HG02885 (cell line): ENCODE measurements at regions not wholly inside any gene's neighbourhood (a gene's known extent, or its start where the extent isn't known, plus 50 kb on each side); places are given as distances from the start of the nearest gene placed in this dataset.
"Not testable (repeated sequence)": the region's sequence is repeated elsewhere in the genome, so short reads cannot be mapped to it uniquely, and the experiment has no call there.

Experiments used
- ATAC-seq: cut with Tn5 transposase; IDR thresholded peaks from one replicate; pipeline ENCODE4 v1.9.1; 2021; ENCODE audit warnings: mild to moderate bottlenecking; ENCODE audit not compliant: unreplicated experiment, poor library complexity

DNA sequence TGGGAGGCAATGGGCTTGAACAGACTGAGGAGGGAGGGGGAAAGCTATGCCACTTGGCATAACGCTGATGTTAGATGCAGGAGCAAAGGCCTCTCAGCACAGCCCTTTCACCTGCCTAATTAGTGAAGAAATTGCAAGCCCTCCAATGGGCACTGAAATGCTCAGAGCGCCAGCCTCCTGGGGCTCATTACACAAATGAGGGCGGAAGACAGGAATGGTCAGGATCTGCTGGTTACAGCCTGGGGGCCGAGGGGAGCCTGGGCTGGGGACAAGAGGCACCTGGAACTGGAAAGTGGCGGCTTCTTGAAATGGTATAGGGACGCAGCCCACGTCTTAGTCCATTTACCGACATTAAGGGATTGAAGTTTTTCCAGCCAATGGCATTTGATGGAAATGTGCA lies 50.2 kb upstream of the PLET1 start:
- ATAC-seq: no peak

DNA sequence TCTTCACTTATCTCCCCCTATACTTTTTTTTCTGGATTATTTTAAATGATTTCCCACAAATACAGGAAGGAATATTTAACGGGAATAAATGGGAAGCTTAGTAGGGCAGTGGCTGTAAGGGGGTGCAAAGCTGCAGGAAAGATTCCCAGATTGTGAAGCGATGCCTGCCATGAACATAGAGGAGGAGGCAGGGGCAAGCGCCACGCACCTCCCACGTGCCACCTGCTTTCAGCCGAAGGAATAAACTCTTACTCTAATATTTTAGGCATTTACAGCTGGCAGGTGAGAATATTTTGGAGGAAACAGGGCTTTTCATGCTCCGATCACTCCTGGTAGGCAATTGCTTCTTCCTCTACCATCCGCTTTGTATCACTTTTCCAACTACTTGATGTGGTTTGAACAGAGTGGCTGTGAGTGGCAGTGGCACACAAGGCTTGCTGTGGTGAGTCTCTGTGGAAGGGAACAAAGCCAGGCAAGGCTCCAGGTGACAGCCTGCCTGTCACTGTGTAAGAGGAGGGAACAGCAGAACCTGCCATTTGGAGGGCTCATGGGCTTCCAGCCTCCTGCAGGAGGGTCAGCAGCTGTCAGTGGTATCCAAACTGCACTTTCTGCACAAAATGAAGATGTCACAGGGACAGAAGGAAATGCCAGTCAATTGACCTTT lies 54.5 kb upstream of the PLET1 start:
- no peak for ATAC-seq

DNA sequence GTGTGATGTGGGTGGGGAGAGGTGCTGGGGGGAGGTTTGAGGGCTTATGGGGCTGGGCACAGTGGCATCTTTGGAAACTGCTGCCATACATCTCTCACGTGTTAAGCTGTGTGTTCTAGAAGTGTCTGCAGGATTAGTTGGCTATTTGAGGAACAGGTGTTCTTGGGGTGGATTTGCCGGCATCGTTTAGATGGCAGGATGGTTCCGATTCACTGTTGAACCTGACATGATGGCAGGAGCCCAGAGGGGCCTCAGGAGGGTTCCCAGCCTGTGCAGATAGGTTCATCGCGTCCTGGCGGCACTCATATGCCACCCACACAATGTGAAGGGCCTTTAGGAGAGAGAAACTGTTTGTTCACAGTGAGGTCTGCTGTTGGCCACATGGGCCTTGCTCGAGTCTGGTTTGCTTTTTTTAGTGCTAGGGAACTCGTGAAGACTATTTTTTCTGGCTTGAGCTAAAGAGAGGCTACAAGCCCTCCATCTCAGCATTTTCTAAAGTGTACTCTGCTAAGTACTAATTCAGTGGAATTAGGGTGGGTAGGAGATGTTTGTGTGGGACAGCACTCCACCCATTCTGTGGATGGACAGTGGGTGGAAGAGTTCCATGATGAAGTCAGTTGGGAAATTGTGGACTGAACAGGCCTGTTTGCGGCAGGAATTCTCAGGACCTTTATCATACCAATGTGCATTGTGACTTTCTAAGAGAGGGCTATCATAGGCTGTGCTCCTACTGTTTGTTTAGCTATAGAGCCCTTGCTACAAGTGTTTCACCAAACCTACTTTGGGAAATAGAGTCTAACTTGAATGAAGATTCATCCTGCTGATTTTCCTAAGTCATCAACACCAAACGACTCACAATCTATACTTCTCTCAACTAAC lies 55.4 kb upstream of the PLET1 start:
- ATAC-seq: no peak

DNA sequence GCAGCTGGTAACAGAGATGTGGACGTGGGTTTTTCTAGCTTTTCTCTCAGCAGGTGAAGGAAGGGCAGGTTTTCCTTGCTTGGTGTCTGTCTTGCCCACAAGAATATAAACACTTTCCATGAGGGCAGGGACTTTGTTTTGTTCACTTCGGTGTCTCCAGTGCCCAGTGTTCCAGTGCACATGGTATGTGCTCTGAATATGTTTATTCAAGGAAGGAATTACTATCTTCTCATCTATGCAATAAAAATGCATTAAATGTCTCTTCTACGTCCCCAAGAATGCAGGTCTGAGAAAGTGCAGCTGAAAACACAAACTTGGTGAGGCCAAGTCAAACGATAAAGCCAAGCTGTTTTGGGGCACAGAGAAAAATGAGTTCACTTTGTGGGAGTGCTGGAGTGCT lies 56.3 kb upstream of the PLET1 start:
- no peak for ATAC-seq

DNA sequence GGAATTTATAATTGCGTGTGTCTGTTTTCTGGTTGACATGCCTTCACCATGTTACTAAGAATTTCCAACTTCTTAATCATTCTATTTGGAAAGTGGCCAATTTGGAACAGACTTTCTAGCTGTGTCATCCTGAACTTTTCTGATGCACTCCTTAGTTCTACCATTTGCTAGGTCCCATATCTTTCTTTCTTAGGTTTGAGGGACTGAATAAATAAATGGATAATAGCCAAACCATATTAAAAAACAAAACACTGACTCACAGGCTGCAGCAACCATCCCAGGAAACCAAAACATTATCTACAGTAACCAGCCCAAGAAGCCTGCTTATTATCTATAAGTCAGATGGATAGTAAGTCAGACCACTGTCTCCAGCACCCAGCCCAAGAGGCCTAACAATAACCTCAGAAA lies 57.5 kb upstream of the PLET1 start:
- ATAC-seq: no peak

DNA sequence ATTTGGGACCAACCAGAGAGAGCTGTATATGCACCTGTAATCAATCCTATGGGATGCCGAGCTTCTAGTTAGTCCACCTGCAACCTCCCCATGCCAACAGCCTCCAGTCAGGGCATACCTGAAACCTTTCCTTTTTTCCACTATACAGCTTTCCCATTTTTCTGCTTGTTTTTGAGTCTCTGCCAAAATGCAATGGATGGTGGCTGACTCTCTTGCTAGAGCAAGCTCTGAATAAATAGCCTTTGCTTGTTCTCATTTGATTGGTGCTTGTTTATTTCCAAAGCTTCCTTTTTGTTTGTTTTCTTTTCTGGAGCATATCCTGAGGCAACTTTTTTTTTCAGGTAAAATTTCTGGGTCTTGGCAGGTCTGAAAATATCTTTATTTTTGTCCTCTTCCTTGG lies 58.0 kb upstream of the PLET1 start:
- ATAC-seq: no peak

DNA sequence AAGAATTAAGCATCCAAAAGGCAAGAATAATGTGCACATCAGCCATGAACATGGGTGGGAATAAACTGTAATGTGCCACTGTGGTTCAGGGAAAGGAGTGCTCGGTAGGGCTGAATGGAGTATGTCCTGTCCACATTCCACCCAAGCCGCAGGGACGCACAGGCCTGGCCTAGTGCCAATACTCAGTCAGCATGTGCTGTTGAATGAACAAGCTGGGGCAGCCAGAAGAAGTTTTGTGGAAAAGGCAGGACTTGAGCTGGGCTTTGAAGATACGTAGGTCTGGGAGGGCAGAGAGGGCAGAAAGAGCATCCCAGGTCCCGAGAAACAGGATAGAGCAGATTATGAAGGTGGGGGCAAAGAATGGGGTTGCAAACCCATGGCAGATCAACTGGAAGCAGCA lies 60.0 kb upstream of the PLET1 start:
- no peak for ATAC-seq

DNA sequence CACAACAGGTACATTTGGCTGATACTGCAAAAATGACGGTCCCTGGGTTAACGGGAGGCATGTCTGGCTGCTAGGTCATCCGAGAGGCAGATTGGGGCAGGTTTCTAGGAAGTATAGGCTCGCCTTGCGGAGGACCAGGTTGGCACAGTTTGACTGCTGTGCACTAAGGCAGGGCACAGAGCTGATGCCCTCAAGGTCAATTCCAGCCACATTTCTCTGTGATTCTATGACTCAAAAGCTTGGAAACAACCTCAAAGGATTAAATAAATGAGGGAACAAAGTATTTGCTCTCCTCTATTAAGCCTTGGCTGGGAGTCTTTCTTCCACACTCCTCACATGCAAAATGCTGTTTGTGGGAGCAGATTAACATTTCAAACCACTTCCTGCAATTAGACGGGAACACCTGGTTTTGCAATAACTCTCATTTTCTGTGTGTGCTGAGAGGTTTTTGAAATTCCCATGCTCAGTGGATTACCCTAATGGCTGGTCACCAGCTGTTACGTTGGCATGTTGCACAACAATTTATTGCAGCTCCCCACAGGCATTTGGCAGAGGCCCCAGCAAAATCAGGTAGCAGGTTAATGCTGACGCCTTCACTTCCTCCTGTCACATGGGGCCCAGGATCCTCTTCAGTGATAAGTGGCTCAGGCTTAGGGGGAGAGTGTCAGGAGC lies 61.0 kb upstream of the PLET1 start:
- ATAC-seq: no peak

DNA sequence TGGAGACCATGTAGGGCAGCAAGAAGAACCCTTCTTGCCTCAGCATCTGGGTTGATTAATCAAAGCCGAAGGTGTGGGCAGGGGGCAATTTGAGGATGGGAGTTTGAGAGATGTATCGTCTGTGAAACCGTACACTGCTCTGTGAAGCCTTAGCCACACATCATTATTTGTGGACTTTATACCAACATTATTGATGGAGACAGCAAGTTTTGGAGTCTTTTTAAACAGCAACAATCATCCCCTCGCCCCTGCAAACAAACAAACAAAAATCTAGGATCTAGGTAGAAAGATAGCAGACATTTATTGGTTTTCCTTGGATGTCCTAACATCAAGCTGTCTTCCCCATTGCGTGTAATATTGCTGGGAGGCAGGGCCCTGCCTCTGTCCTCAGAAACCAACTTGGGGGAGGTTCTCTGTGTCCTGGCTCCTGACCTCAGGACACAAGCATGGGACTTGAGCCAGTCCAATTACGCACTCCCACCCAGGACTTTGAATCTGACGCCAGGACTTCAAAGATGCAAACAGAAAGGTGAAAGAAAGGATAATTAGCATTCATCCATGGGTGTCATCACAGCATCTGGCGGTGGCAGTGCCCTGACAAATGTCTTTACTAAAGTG lies 61.6 kb upstream of the PLET1 start:
- no peak for ATAC-seq

DNA sequence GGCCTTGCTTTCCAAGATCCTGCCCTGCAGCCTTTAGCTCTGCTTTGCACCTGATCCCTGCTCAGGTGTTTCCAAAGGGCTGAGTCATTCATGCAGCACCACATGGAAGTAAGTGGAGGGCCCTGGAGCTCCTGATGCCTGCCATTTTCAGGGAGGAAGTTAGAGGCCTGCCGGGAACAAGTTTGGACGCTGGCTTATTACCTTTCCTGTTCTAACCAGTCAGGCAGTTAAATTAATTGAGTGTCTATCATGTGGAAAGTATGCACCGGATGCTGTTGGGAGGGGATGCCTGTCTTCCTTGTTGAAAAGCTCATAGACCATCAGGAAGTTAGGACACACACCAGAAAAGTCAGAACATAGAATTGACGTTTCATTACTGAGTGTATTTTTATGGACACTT lies 73.7 kb upstream of the PLET1 start:
- ATAC-seq: no peak

DNA sequence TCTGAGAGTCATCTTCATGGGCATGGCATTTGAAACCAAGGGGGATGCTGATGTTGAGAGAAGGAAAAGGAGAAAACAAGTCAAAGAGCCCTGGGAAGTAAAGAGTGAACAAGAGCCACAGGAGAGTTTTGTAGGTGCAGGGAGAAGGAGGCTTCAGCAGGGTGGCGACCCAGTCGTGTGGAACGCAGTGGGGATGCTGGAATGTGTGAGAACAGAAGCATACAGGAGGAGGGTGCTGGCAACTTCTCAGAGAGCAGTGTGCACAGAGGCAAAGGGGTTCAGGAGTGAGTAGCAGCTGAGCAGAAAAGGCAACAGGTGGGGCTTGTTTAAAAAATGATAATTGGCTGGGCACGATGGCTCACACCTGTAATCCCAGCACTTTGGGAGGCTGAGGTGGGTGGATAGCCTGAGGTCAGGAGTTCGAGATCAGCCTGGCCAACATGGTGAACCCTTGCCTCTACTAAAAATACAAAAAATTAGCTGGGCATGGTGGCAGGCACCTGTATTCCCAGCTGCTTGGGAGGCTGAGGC lies 75.8 kb upstream of the PLET1 start:
- ATAC-seq: no peak

DNA sequence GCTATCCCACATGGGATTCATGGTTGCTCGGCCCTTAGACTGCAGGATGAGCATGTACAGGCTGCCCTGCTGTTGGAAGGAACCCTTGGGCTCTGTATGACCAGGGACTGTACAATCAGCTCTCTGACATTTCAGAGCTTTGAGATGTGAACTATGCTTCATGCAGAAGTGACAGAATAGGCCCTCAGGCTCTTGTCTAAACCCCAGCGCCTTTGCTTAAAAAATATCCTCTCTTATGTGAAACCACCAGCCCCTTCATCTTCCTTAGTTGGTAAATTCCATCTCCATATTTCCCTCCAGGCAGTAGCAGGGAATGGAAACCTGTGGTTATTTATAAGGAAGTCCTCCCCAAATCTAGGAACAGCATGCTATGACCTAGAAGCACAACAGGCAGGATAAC lies 78.9 kb upstream of the PLET1 start:
- ATAC-seq: no peak

DNA sequence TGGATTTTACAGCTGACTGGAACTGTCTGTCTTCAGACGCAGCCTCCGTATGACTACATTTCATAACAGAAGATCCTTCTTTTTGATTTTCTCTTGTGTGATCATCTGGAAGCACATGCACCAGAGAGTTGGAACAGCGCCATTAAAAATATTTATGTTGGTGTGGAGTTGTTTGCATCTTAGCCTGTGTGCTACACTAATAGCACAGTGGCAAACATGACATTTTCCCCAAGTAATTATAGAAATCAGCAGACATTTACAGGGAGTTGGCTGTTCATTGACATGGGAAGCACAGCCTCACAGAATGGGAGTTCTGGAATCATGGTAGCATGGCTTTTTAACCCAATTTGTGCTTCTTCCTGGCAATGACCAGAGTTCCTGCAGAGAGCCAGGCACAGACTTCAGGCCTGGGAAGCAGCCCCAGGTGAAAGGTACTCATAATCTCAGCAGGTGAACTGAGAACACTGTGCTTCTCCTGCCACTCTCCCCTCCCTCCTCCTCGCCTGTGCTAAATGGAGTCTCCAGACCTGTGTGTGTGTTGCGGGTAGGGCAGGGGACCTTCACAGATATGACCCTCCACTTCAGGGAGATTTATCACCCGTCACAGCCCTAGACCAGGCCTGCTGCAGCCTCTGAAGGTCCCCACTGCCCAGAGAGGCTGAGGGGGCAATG lies 82.8 kb upstream of the PLET1 start:
- no peak for ATAC-seq

DNA sequence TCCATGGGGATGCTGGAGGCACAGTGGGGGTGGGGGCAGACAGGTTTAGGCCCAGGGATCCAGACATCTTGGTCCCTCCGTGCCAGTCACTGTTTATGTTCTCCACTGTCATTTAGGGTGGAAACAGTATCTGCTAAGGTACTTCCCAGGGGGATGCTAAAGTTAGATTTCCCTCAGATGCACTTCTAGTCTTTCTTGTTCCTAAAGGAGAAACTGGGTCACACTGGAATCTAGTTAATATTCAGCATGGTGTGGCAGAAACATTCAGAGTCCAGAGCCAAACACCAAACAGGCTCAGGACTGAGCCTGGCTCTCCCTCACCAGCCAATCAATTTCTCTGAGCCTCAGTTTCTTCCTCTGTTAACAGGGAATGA lies 83.4 kb upstream of the PLET1 start:
- ATAC-seq: no peak

DNA sequence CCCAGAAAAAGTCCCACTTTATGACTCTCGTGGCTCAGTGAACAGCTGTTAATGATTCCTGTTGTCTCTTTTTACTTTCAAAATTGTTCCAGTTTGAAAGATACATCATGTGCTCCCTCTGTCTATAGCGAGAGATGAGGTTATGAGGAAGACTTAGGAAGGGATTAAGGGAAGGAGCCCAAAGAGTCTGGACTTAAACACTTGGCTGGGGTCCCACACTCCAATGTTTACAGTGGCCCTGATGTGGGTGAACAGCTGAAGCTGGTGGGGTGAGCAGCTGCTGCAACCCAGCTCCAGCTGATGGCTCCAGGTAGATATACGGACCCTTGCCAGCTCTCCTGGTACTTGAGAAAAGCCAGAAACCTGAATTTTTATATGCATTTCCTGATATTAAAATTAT lies 84.5 kb upstream of the PLET1 start:
- no peak for ATAC-seq

DNA sequence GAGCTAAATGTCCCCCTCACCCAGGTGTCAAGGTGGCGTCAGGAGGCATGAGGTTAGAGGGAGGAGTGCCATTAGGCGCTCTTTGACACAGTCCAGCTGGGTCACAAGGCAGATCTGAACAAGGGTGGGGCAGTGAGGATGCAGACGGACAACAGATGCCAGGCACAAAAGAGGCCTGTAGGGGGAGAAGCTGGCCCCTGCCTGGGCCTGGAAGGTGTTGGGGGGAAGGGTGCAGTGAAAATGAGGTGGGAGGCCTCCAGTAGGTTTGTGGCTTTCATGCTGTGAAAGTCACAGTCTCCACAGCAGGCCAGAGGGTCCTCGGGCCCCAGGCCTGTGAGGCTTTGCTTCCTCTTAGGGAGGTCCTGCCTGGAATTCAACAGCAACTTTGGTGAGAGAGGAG lies 85.0 kb upstream of the PLET1 start:
- ATAC-seq: no peak

DNA sequence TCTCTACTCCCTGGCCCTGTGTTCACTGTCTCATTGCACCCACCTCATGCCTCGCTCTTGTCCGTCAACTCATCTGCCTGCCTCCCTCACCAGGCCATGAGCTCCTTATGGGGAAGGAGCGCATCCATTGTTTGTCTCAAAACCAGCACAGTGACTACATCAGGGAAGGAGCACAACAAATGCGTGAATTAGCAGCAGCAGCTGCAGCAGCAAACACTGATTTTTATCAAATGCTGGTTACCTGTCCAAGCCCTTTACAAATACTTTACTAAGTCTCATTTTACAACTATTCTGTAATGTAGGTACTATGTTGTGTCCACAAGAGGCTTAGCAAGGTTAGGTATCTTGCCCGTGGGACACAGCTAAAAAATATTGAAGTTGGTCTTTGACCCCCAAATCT lies 85.9 kb upstream of the PLET1 start:
- no peak for ATAC-seq

DNA sequence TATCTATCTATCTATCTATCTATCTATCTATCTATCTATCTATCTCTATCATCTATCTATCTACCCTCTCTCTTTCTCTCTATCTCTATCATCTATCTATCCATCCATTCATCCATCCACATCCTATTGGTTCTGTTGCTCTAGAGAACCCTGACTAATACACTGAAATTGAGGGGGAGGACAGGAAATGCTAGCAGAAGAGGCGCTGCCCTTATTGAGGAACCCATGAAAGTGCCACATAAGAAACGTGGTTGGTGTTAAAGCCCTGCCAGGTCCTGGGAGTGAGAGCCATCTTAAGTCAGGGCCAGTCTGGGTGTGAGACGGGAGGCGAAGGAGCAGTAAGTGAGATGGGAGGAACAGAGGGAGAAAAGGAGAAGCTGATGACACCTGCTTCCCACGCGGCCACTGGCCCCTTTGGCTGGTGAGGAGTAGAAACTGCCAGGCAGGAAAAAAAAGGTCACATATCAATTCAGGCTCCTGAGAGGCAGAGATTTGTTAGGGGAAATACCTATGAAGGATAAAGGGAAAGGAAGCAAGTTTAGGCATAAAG lies 87.9 kb upstream of the PLET1 start:
- ATAC-seq: no peak

DNA sequence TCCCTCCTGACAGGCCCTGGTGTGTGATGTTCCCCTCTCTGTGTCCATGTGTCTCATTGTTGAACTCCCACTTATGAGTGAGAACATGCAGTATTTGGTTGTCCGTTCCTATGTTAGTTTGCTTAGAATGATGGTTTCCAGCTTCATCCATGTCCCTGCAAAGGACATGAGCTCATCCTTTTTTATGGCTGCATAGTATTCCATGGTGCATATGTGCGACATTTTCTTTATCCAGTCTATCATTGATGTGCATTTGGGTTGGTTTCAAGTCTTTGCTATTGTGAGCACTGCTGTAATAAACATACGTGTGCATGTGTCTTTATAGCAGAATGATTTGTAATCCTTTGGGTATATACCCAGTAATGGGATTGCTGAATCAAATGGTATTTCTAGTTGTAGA lies 90.8 kb upstream of the PLET1 start:
- not testable (repeated sequence) for ATAC-seq

DNA sequence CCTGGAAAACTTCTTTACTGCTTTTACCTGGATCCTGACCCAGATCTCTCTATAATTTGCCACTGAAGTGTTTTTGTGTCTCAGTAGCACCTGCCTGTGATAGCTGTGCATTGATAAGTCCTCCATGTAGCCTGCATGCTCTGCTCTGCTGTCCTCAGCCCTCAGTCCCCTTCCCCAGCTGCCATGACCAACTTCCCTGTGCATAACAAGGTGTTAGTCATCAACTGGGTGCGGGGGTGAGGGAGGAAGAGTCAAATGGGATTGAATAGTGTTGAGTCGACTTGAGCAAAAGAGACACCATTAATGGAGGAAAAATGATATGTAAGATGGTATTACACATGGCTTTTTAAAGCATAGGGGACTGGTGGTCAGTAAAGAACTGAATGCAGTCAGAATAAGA lies 92.2 kb upstream of the PLET1 start:
- no peak for ATAC-seq
